SK-N-MC (cell line): ENCODE measurements at regions not wholly inside any gene's neighbourhood (a gene's known extent, or its start where the extent isn't known, plus 50 kb on each side); places are given as distances from the start of the nearest gene placed in this dataset.

Experiments
- EZH2 ChIP-seq: fragments of 200-600 bp; sonication (generic); IDR thresholded peaks from one replicate; pipeline ENCODE4 v1.6.1; 2017; ENCODE audit warnings: antibody characterized with exemption
- POLR2AphosphoS5 ChIP-seq: IDR thresholded peaks from 2 replicates; pipeline ENCODE4 v1.6.1; 2012; ENCODE audit warnings: mild to moderate bottlenecking, low read depth, low read length, borderline replicate concordance

DNA sequence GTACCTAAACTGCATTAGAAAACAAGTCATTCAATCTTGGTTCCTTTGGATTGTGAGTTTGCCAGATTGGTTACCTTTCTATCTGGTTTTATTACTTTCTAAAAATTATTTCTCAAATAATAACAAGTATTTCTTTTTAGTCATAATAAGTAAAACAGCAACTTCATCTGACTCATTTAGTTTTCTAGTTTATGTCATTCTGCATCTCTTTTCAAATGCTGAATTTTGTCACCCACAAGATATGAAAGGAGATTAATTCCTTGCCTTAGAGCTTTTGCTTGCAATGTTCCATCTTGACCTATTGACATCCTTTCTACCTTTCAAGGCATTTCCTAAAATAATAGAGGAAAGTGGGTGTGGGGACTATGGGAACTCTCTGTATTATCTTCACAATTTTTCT is 253.6 kb upstream of the PEX5L start:
- TF ChIP-seq EZH2 (no peak), POLR2AphosphoS5 (no peak)
